ENCODE measurements at regions not wholly inside any gene's neighbourhood (a gene's known extent, or its start where the extent isn't known, plus 50 kb on each side); places are given as distances from the start of the nearest gene placed in this dataset.

GRCh38 chr13:111064661-111065060 lies 50.4 kb upstream of the ARHGEF7 start:
- TF ChIP-seq CTCF (IDR thresholded peaks at IDR 0.05; ENCODE audit: low read depth, low read length, missing control alignments) = no peak
- Histone ChIP-seq H3K27me3 (replicated peaks) (no peaks in the 10 kb centered on the region), H3K27ac (no peak overlapping the region), H3K36me3 (replicated peaks) (no peaks in the 10 kb centered on the region), H3K4me3 (ENCODE audit: low read depth, low read length) (no peak overlapping the region)
- no peak for DNase-seq
- in situ Hi-C loops (cut with HindIII; ENCODE audit: low pct_ligation_motif_present, low sequenced_read_pairs) = no loop called here

GRCh38 chr13:111062966-111063365 lies 52.1 kb upstream of the ARHGEF7 start:
- no peaks in the 10 kb centered on the region for H3K27me3 ChIP-seq (replicated peaks)
- H3K27ac ChIP-seq = no peak overlapping the region
- H3K36me3 ChIP-seq (replicated peaks) = no peaks in the 10 kb centered on the region
- TF ChIP-seq CTCF (IDR thresholded peaks at IDR 0.05; ENCODE audit: low read depth, low read length, missing control alignments) = no peak
- in situ Hi-C loops (cut with HindIII; ENCODE audit: low pct_ligation_motif_present, low sequenced_read_pairs) = no loop called here
- no peak overlapping the region for H3K4me3 ChIP-seq (ENCODE audit: low read depth, low read length)
- DNase-seq = no peak

GRCh38 chr13:111062305-111062704 lies 52.8 kb upstream of the ARHGEF7 start:
- Histone ChIP-seq H3K27me3 (replicated peaks) (no peaks in the 10 kb centered on the region), H3K4me3 (ENCODE audit: low read depth, low read length) (no peak overlapping the region), H3K36me3 (replicated peaks) (no peaks in the 10 kb centered on the region), H3K27ac (no peak overlapping the region)
- no peak for TF ChIP-seq CTCF (IDR thresholded peaks at IDR 0.05; ENCODE audit: low read depth, low read length, missing control alignments)
- in situ Hi-C loops (cut with HindIII; ENCODE audit: low pct_ligation_motif_present, low sequenced_read_pairs) = no loop called here
- DNase-seq = no peak

GRCh38 chr13:111061358-111062045 lies 53.6 kb upstream of the ARHGEF7 start:
- no peak for DNase-seq
- Histone ChIP-seq H3K27me3 (replicated peaks) (no peaks in the 10 kb centered on the region), H3K4me3 (ENCODE audit: low read depth, low read length) (no peak overlapping the region), H3K27ac (no peak overlapping the region), H3K36me3 (replicated peaks) (no peaks in the 10 kb centered on the region)
- in situ Hi-C loops (cut with HindIII; ENCODE audit: low pct_ligation_motif_present, low sequenced_read_pairs) = no loop called here
- no peak for TF ChIP-seq CTCF (IDR thresholded peaks at IDR 0.05; ENCODE audit: low read depth, low read length, missing control alignments)

- in situ Hi-C loops (cut with HindIII; ENCODE audit: low pct_ligation_motif_present, low sequenced_read_pairs) = no loop called here
- no peak for TF ChIP-seq CTCF (IDR thresholded peaks at IDR 0.05; ENCODE audit: low read depth, low read length, missing control alignments)
- no peaks in the 10 kb centered on the region for H3K27me3 ChIP-seq (replicated peaks)
- no peak for DNase-seq
- H3K27ac ChIP-seq = no peak overlapping the region
- no peaks in the 10 kb centered on the region for H3K36me3 ChIP-seq (replicated peaks)
- H3K4me3 ChIP-seq (ENCODE audit: low read depth, low read length) = no peak overlapping the region
Measured at GRCh38 chr13:111060237-111060919, 54.7 kb upstream of the ARHGEF7 start.
